GM23248 (cell line): ENCODE measurements at regions not wholly inside any gene's neighbourhood (a gene's known extent, or its start where the extent isn't known, plus 50 kb on each side); places are given as distances from the start of the nearest gene placed in this dataset.
"Not testable (repeated sequence)": the region's sequence is repeated elsewhere in the genome, so short reads cannot be mapped to it uniquely, and the experiment has no call there.

ENCODE experiments used
- DNase-seq: peaks from one replicate; pipeline ENCODE4 v3.0.0-alpha.2; 2015
- H2AFZ ChIP-seq: fragments of 200-600 bp; sonication (generic); 2 replicates; pipeline ENCODE4 v1.6.1; 2016; ENCODE audit warnings: antibody characterized with exemption
- H3F3A ChIP-seq: fragments of 200-600 bp; sonication (generic); 2 replicates; pipeline ENCODE4 v1.6.1; 2016; ENCODE audit warnings: mild to moderate bottlenecking, antibody characterized with exemption, mixed run types; ENCODE audit not compliant: insufficient read depth
- H3K27ac ChIP-seq: fragments of 200-600 bp; sonication (generic); 2 replicates; pipeline ENCODE4 v1.5.1; 2016; ENCODE audit warnings: mild to moderate bottlenecking
- H3K27me3 ChIP-seq: fragments of 200-600 bp; sonication (generic); replicated peaks from 2 replicates; pipeline ENCODE4 v1.6.1; 2016; ENCODE audit warnings: mild to moderate bottlenecking; ENCODE audit not compliant: insufficient read depth
- H3K36me3 ChIP-seq: fragments of 200-600 bp; sonication (generic); 2 replicates; pipeline ENCODE4 v1.6.1; 2016; ENCODE audit warnings: low read depth, mild to moderate bottlenecking
- H3K4me1 ChIP-seq: fragments of 200-600 bp; sonication (generic); 2 replicates; pipeline ENCODE4 v1.6.1; 2016; ENCODE audit warnings: mild to moderate bottlenecking; ENCODE audit not compliant: insufficient read depth
- H3K4me2 ChIP-seq: fragments of 200-600 bp; sonication (generic); one replicate; pipeline ENCODE4 v1.6.1; 2016; ENCODE audit warnings: mild to moderate bottlenecking; ENCODE audit not compliant: unreplicated experiment
- H3K4me3 ChIP-seq: fragments of 200-600 bp; sonication (generic); 2 replicates; pipeline ENCODE4 v1.5.1; 2016; ENCODE audit warnings: mild to moderate bottlenecking
- H3K79me2 ChIP-seq: fragments of 200-600 bp; sonication (generic); 2 replicates; pipeline ENCODE4 v1.6.1; 2016; ENCODE audit warnings: mild to moderate bottlenecking; ENCODE audit not compliant: insufficient read depth
- H3K9ac ChIP-seq: fragments of 200-600 bp; sonication (generic); 2 replicates; pipeline ENCODE4 v1.6.1; 2016; ENCODE audit warnings: mild to moderate bottlenecking
- H3K9me2 ChIP-seq: fragments of 200-600 bp; sonication (generic); 2 replicates; pipeline ENCODE4 v1.6.1; 2016; ENCODE audit warnings: mixed run types, mild to moderate bottlenecking, moderate library complexity; ENCODE audit not compliant: insufficient read depth
- H3K9me3 ChIP-seq: fragments of 200-600 bp; sonication (generic); one replicate; pipeline ENCODE4 v1.6.1; 2017; ENCODE audit warnings: low read depth
- H4K20me1 ChIP-seq: fragments of 200-600 bp; sonication (generic); 2 replicates; pipeline ENCODE4 v1.6.0; 2016; ENCODE audit not compliant: insufficient read depth
- WGBS, 2 experiments: methylation state at CpG; one replicate each; pipeline ENCODE4 v1.1.6; 2015 to 2017; ENCODE audit warnings: low lambda C conversion rate in 2 of 2, low coverage in 1 of 2; ENCODE audit errors: missing lambda C conversion rate in 2 of 2; 5-methylcytosine and 5-hydroxymethylcytosine counted together
- in situ Hi-C: fragments of 300-500 bp; cut with MboI; formaldehyde crosslinking; loops from 2 replicates; pipeline ENCODE4 v1.15.0; 2020

- H2AFZ ChIP-seq, H3K9ac ChIP-seq, H3K27ac ChIP-seq, in situ Hi-C loops, H3K36me3 ChIP-seq, H3K4me1 ChIP-seq, DNase-seq, H4K20me1 ChIP-seq, H3K4me2 ChIP-seq, H3K4me3 ChIP-seq, H3K27me3 ChIP-seq, H3K9me2 ChIP-seq, H3K9me3 ChIP-seq, H3F3A ChIP-seq: not testable (repeated sequence)
- H3K79me2 ChIP-seq, result peaks cover 50% of the 10 kb centered on the region
- 68 to 70% methylated on average over 4 of the region's 4 CpGs for WGBS, 2 experiments
Measured at GRCh38 chr22:22296047-22296446, 51.5 kb downstream of the VPREB1 start.

- H3K27me3 ChIP-seq, H3K9me3 ChIP-seq, in situ Hi-C loops, H4K20me1 ChIP-seq, H3K36me3 ChIP-seq, H3K9me2 ChIP-seq, H3F3A ChIP-seq, H3K4me1 ChIP-seq: not testable (repeated sequence)
- 0 to 1% methylated on average over 14 to 18 of the region's 28 CpGs for WGBS, 2 experiments
- Histone ChIP-seq H3K4me3 (peak overlapping the region; percentile 98), H2AFZ (peak overlapping the region; percentile 87), H3K79me2 (peaks cover 63% of the 10 kb centered on the region), H3K27ac (peak overlapping the region; percentile 30), H3K9ac (peak overlapping the region; percentile 63), H3K4me2 (peak overlapping the region; percentile 78)
- DNase-seq, result peak; percentile 58
Measured at GRCh38 chr22:22297159-22297793, 52.7 kb downstream of the VPREB1 start.

- H3K9me3 ChIP-seq, H4K20me1 ChIP-seq, H3K9me2 ChIP-seq, H3F3A ChIP-seq, in situ Hi-C loops, H3K4me1 ChIP-seq, H3K36me3 ChIP-seq, H3K27me3 ChIP-seq: not testable (repeated sequence)
- H3K4me3 ChIP-seq, result peak overlapping the region; percentile 98
- H3K4me2 ChIP-seq, result peak overlapping the region; percentile 80
- WGBS, 2 experiments, result 2% methylated on average over 21 to 51 of the region's 72 CpGs
- DNase-seq, result peak; percentile 86
- peak overlapping the region; percentile 95 for H3K9ac ChIP-seq
- peak overlapping the region; percentile 69 for H3K27ac ChIP-seq
- H2AFZ ChIP-seq, result peak overlapping the region; percentile 87
- peaks cover 68% of the 10 kb centered on the region for H3K79me2 ChIP-seq
Measured at GRCh38 chr22:22297794-22298653, 53.4 kb downstream of the VPREB1 start.

- Histone ChIP-seq H3K9ac (peak overlapping the region; percentile 95), H3K79me2 (peaks cover 74% of the 10 kb centered on the region), H3K4me3 (peak overlapping the region; percentile 98), H3K4me2 (peak overlapping the region; percentile 80), H3K27ac (peak overlapping the region; percentile 69; the same call in 1 of the 2 replicates), H2AFZ (peak overlapping the region; percentile 87)
- H3F3A ChIP-seq, H3K9me2 ChIP-seq, DNase-seq, H4K20me1 ChIP-seq, H3K4me1 ChIP-seq, H3K9me3 ChIP-seq, H3K27me3 ChIP-seq, H3K36me3 ChIP-seq, in situ Hi-C loops: not testable (repeated sequence)
- WGBS, 2 experiments, result 42 to 47% methylated on average over 6 of the region's 6 CpGs
Measured at GRCh38 chr22:22298654-22299009, 54.0 kb downstream of the VPREB1 start.

GRCh38 chr22:22300511-22300910 is 55.9 kb downstream of the VPREB1 start:
- H2AFZ ChIP-seq, H3K36me3 ChIP-seq, H3K27ac ChIP-seq, H3F3A ChIP-seq, H3K9ac ChIP-seq, H3K4me2 ChIP-seq, H4K20me1 ChIP-seq, DNase-seq, H3K9me2 ChIP-seq, H3K4me1 ChIP-seq, in situ Hi-C loops, H3K27me3 ChIP-seq, H3K9me3 ChIP-seq, H3K4me3 ChIP-seq: not testable (repeated sequence)
- peaks cover 79% of the 10 kb centered on the region for H3K79me2 ChIP-seq
- WGBS, 2 experiments, result 95 to 99% methylated on average over 5 of the region's 5 CpGs

- 100% methylated on average over 1 of the region's 1 CpG for whole genome bisulfite sequencing, 2 experiments
- H3K9ac ChIP-seq, H4K20me1 ChIP-seq, DNase-seq, H3K9me3 ChIP-seq, H3K27ac ChIP-seq, H3F3A ChIP-seq, H3K4me3 ChIP-seq, in situ Hi-C loops, H3K9me2 ChIP-seq, H3K36me3 ChIP-seq, H3K27me3 ChIP-seq, H3K4me2 ChIP-seq, H3K4me1 ChIP-seq, H2AFZ ChIP-seq: not testable (repeated sequence)
- H3K79me2 ChIP-seq, result peaks cover 75% of the 10 kb centered on the region
Measured at GRCh38 chr22:22300946-22301345, 56.4 kb downstream of the VPREB1 start.
